Aorta (tissue), 5 donors: ENCODE measurements at regions not wholly inside any gene's neighbourhood (a gene's known extent, or its start where the extent isn't known, plus 50 kb on each side); places are given as distances from the start of the nearest gene placed in this dataset.

Source experiments
- ATAC-seq: fragments of 200-7000 bp; cut with Tn5 transposase; one replicate; pipeline ENCODE4 v1.9.1; 2022; ENCODE audit warnings: moderate library complexity; ENCODE audit not compliant: low FRiP score
- DNase-seq, 2 donors: peaks; one replicate each; pipeline ENCODE4 v3.0.0-alpha.2; 2020
- H3K27ac ChIP-seq, 2 donors: one replicate each; pipeline ENCODE4 v1.5.1; 2013; ENCODE audit warnings: low read length in 2 of 2, mild to moderate bottlenecking in 2 of 2, moderate library complexity in 2 of 2, control low read depth in 1 of 2, inconsistent platforms in 1 of 2, low read depth in 1 of 2
- H3K27me3 ChIP-seq, 2 donors: one replicate each; pipeline ENCODE4 v1.6.1; 2013; ENCODE audit warnings: control low read depth in 1 of 2, low read length in 1 of 2, mild to moderate bottlenecking in 1 of 2, moderate library complexity in 1 of 2; ENCODE audit not compliant: insufficient read depth in 2 of 2, control insufficient read depth in 1 of 2
- H3K36me3 ChIP-seq, 2 donors: one replicate each; pipeline ENCODE4 v1.6.1; 2013; ENCODE audit warnings: control low read depth in 1 of 2, low read length in 1 of 2, mild to moderate bottlenecking in 1 of 2; ENCODE audit not compliant: insufficient read depth in 2 of 2, control insufficient read depth in 1 of 2
- H3K4me1 ChIP-seq, 2 donors: one replicate each; pipeline ENCODE4 v1.6.1; 2013; ENCODE audit warnings: low read length in 2 of 2, control low read depth in 1 of 2, mild to moderate bottlenecking in 1 of 2, moderate library complexity in 1 of 2; ENCODE audit not compliant: insufficient read depth in 2 of 2, control insufficient read depth in 1 of 2
- H3K4me3 ChIP-seq, 2 donors: one replicate each; pipeline ENCODE4 v1.5.1; 2013; ENCODE audit warnings: low read length in 2 of 2, control low read depth in 1 of 2, mild to moderate bottlenecking in 1 of 2
- H3K9me3 ChIP-seq: one replicate; pipeline ENCODE4 v1.6.1; 2013; ENCODE audit warnings: mild to moderate bottlenecking, low read length; ENCODE audit not compliant: control insufficient read depth
- WGBS, 2 donors: extraction: QIAGEN DNeasy Blood & Tissue Kit; methylation state at CpG; one replicate each; pipeline ENCODE4 v1.1.7; 2013; 5-methylcytosine and 5-hydroxymethylcytosine counted together
- intact Hi-C, 2 donors: fragments of 100-400 bp; cut with DNase I; formaldehyde crosslinking; loops; one replicate each; pipeline versions ENCODE4 v1.14.2 to v1.15.0; 2022
- donor health status: healthy with polysubstance abuse.
- donor health status: Bipolar disorder and iron deficiency.
- donor health status: DM: no; HTN: no; CAD: no.
- donor health status: DM: no; HTN: no; CAD: no.
- donor health status: DM: yes; HTN: yes; CAD: no.

DNA sequence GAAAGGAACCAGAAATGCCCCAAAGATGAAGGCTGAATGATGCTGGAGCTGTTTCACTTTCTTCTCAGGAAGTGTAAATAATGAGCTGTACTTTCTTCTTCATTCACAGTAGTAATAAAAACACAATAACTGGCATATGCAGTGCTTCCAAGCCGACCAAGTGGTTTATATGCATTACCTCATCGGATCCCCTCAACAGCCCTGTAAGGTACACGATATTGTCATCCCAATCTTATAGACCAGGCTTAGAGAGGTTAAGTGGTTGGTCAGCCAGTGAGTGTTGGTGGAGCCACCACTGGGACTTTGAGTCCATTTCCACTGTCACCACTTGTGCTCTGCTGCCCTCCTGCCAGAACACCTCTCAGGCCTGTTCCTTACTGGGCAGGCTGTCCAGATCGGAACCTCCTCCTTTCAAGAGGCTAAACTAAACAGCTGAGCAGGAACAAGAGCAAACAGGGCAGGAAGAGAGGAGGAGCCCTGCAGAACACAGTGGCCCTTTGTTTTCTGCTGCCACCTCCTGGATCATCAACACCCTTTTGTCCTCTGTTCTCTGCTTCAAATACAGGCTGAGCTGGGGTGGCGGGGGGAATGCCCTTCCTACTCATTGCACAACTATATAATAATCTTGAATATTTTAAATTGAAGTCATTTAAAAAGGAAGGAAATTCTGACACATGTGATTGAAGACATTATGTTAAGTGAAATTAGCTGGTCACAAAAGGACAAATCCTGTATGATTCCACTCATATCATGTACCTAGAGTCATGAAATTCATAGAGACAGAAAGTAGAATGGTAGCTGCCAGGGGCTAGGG is 112.5 kb upstream of the ATP6AP2 start:
- intact Hi-C loops, result loop anchor here in 1 of 2 donors (10.0 kb wide), 1 partner anchor 183 kb away; no protein-coding TSS in a partner anchor
- no peaks in the 10 kb centered on the region for H3K36me3 ChIP-seq
- no peaks in the 10 kb centered on the region for H3K4me1 ChIP-seq
- H3K27me3 ChIP-seq, result no peaks in the 10 kb centered on the region
- DNase-seq, result peak in 1 of 2 donors; percentile 61
- no peaks in the 10 kb centered on the region for H3K9me3 ChIP-seq
- peak; percentile 59 for ATAC-seq
- 30 to 56% methylated on average over 5 of the region's 5 CpGs for WGBS, 2 donors
- H3K4me3 ChIP-seq, result no peak overlapping the region
- no peak overlapping the region for H3K27ac ChIP-seq

GRCh38 chrX:40467454-40467853 is 113.3 kb upstream of the ATP6AP2 start:
- no peak overlapping the region for H3K4me3 ChIP-seq
- 89 to 95% methylated on average over 13 of the region's 13 CpGs for WGBS, 2 donors
- H3K9me3 ChIP-seq, result no peaks in the 10 kb centered on the region
- DNase-seq (no peak), ATAC-seq (no peak)
- no peaks in the 10 kb centered on the region for H3K36me3 ChIP-seq
- intact Hi-C loops, result loop anchor here in 1 of 2 donors (10.0 kb wide), 1 partner anchor 183 kb away; no protein-coding TSS in a partner anchor
- H3K27ac ChIP-seq, result no peak overlapping the region
- H3K4me1 ChIP-seq, result no peaks in the 10 kb centered on the region
- H3K27me3 ChIP-seq, result no peaks in the 10 kb centered on the region

- no peak for ATAC-seq
- Histone ChIP-seq H3K9me3 (no peaks in the 10 kb centered on the region), H3K27ac (no peak overlapping the region), H3K4me3 (no peak overlapping the region), H3K36me3 (no peaks in the 10 kb centered on the region), H3K4me1 (no peaks in the 10 kb centered on the region), H3K27me3 (no peaks in the 10 kb centered on the region)
- peak in 1 of 2 donors; percentile 45 for DNase-seq
- 32 to 38% methylated on average over 5 of the region's 5 CpGs for WGBS, 2 donors
- intact Hi-C loops, result loop anchor here in 1 of 2 donors (10.0 kb wide), 1 partner anchor 181 kb away; no protein-coding TSS in a partner anchor
These were observed 114.8 kb upstream of the ATP6AP2 start for GRCh38 chrX:40465735-40466551.

GRCh38 chrX:40462795-40463194 is 118.0 kb upstream of the ATP6AP2 start:
- Histone ChIP-seq H3K4me1 (no peaks in the 10 kb centered on the region), H3K27me3 (no peaks in the 10 kb centered on the region), H3K4me3 (no peak overlapping the region), H3K9me3 (no peaks in the 10 kb centered on the region), H3K27ac (no peak overlapping the region), H3K36me3 (no peaks in the 10 kb centered on the region)
- 74 to 84% methylated on average over 4 of the region's 4 CpGs for WGBS, 2 donors
- DNase-seq, result no peak
- intact Hi-C loops, result loop anchor here in 1 of 2 donors (10.0 kb wide), 1 partner anchor 178 kb away; no protein-coding TSS in a partner anchor
- no peak for ATAC-seq

- 57 to 62% methylated on average over 5 of the region's 5 CpGs for WGBS, 2 donors
- intact Hi-C loops, result loop anchor here in 1 of 2 donors (10.0 kb wide), 1 partner anchor 176 kb away; no protein-coding TSS in a partner anchor
- H3K4me1 ChIP-seq, result no peaks in the 10 kb centered on the region
These were observed 119.8 kb upstream of the ATP6AP2 start for GRCh38 chrX:40460926-40461325.

DNA sequence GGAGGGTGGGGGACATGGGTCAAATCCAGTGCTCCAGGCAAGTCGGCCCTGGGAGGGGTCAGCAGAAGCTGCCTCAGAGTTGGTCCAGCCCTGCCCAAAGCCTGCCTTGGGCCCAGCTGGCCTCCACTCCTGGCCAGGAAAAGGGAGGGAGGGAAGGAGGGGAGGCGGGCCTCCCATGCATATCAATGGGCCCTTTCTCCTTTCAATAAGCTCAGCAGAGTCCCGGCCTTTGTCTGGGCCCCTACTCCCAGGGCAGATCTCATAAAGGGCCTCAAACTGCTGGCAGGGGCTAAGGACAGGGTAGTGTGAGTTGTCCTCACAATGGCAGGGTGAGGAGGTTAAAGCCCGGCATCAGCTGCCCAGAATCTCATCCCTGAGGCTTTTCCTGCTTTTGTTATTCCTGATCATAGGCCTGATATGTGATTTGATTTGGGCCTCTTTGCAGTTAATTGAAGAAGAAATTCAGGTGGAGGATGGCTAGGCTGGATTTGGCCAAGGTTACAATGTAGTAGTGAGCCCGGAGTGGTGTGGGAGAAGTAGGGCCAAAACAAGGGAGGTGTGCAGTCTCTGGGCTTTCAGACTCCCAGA is 121.1 kb upstream of the ATP6AP2 start:
- H3K27me3 ChIP-seq, result no peaks in the 10 kb centered on the region
- H3K4me3 ChIP-seq, result no peak overlapping the region
- no peak for DNase-seq
- no peak overlapping the region for H3K27ac ChIP-seq
- ATAC-seq, result no peak
- no peaks in the 10 kb centered on the region for H3K9me3 ChIP-seq
- WGBS, 2 donors, result 68 to 85% methylated on average over 5 of the region's 5 CpGs
- no peaks in the 10 kb centered on the region for H3K4me1 ChIP-seq
- intact Hi-C loops, result loop anchor here (10.0 kb wide), 2 partner anchors 175 to 355 kb away; no protein-coding TSS in a partner anchor
- H3K36me3 ChIP-seq, result no peaks in the 10 kb centered on the region

More at GRCh38 chrX:40460926-40461325, 119.8 kb upstream of the ATP6AP2 start:
- Histone ChIP-seq H3K36me3 (no peaks in the 10 kb centered on the region), H3K27me3 (no peaks in the 10 kb centered on the region), H3K4me3 (no peak overlapping the region), H3K27ac (no peak overlapping the region), H3K9me3 (no peaks in the 10 kb centered on the region)
- no peak for ATAC-seq
- no peak for DNase-seq

DNA sequence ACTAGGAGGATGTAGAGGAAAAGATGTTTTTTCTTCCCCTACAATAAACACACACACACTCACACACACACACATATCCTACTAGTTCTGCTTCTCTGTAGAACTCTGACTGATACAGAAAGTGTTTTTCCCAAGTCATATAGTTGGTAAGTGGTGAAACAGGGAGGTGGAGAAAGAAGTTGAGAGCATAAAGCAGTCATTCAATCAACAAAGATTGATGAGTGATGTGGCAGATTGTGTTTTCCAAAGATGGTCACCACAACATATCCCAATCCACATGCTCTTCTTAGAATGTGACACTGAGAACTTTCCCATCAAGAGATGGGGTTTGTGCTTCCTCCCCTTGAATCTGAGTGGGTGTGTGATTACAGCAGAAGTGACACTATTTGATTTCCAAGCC is 123.4 kb upstream of the ATP6AP2 start:
- Histone ChIP-seq H3K27ac (no peak overlapping the region), H3K4me1 (no peaks in the 10 kb centered on the region), H3K4me3 (no peak overlapping the region), H3K36me3 (no peaks in the 10 kb centered on the region), H3K9me3 (no peaks in the 10 kb centered on the region), H3K27me3 (no peaks in the 10 kb centered on the region)
- DNase-seq (no peak), ATAC-seq (no peak)
- intact Hi-C loops, result loop anchor here in 1 of 2 donors (10.0 kb wide), 1 partner anchor 357 kb away; no protein-coding TSS in a partner anchor

GRCh38 chrX:40452031-40452430 is 128.7 kb upstream of the ATP6AP2 start:
- WGBS, 2 donors, result 81 to 89% methylated on average over 6 of the region's 6 CpGs
- intact Hi-C loops, result loop anchor here in 1 of 2 donors (10.0 kb wide), 1 partner anchor 363 kb away; no protein-coding TSS in a partner anchor

More at GRCh38 chrX:40452031-40452430, 128.7 kb upstream of the ATP6AP2 start:
- ATAC-seq, result no peak
- no peak for DNase-seq
- Histone ChIP-seq H3K4me1 (no peaks in the 10 kb centered on the region), H3K27me3 (no peaks in the 10 kb centered on the region), H3K27ac (no peak overlapping the region), H3K4me3 (no peak overlapping the region), H3K36me3 (no peaks in the 10 kb centered on the region), H3K9me3 (no peaks in the 10 kb centered on the region)
